ENCODE measurements at regions not wholly inside any gene's neighbourhood (a gene's known extent, or its start where the extent isn't known, plus 50 kb on each side); places are given as distances from the start of the nearest gene placed in this dataset.

DNA sequence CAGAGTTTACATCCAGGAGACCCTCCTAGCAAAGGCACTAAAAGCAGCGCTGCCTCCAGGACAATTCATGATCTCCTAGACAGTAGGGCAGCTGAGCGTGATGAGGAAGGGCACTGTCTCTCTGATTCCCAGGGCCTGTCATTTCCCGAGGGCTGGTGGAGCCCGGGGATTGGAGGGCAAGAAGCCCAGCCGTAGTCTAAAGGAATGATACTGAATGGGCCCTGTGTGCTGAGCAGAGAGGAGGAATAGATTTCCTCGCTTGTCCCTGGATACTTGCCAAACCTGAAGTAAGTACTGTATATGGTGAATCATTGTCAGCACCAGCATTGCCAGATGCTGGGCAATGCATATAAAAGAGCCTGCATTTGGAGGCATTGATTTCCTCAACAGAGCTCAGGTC, 88.0 kb upstream of the SLITRK2 start:
- ChIA-PET POLR2A (no interaction called here), CTCF (no interaction called here)
- no peak overlapping the region for H3K4me3 ChIP-seq (ENCODE audit: low read length)
- H3K9me3 Mint-ChIP-seq = peaks cover 0 to 4% (median 0%) of the 10 kb centered on the region in 11 donors
- no peaks in the 10 kb centered on the region for H3K36me3 Mint-ChIP-seq
- no peaks in the 10 kb centered on the region for H3K27me3 ChIP-seq (ENCODE audit: control insufficient read depth in 2 of 2, insufficient read depth in 2 of 2, low read length in 2 of 2)
- intact Hi-C loops (cut with micrococcal nuclease) = no loop called here
- H3K27ac Mint-ChIP-seq = no peak overlapping the region
- H3K27ac ChIP-seq (ENCODE audit: low read depth, low read length) = no peak overlapping the region
- DNase-seq = no peak
- H3K27me3 Mint-ChIP-seq = no peaks in the 10 kb centered on the region
- no peaks in the 10 kb centered on the region for H3K36me3 ChIP-seq (ENCODE audit: control insufficient read depth in 2 of 3, insufficient read depth in 3 of 3, low read length in 3 of 3)
- H3K4me1 Mint-ChIP-seq = no peaks in the 10 kb centered on the region
- no peaks in the 10 kb centered on the region for H3K4me1 ChIP-seq (ENCODE audit: control insufficient read depth in 2 of 2, insufficient read depth in 2 of 2, low read length in 2 of 2)
- H3K9me3 ChIP-seq (ENCODE audit: control insufficient read depth in 2 of 3, low read length in 3 of 3) = no peaks in the 10 kb centered on the region
- ATAC-seq = no peak
- no peak overlapping the region for H3K4me3 Mint-ChIP-seq

DNA sequence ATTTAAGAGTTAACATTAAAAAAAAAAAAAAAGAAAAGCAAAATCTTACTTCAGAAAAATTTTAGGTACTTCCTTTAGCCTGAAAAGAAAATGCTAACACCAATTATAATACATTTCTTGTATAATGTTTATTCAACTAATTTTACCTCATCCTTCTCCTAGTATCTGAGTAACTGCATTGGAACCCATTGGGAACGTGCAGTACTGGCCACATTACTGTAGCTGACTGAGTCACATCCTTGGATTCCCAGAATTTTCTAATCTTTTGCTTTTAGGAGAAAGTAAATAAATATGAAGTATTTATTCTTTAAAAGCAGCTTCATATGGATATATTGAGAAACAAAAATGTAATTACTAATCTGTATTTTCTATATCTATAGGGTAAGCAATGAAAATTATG, 82.6 kb upstream of the SLITRK2 start:
- POLR2A ChIA-PET = no interaction called here
- Mint-ChIP-seq H3K9me3 (peaks cover 0 to 9% (median 0%) of the 10 kb centered on the region in 11 donors), H3K27ac (no peak overlapping the region), H3K4me3 (no peak overlapping the region), H3K27me3 (no peaks in the 10 kb centered on the region), H3K4me1 (peaks cover 0 to 2% (median 0%) of the 10 kb centered on the region in 7 donors), H3K36me3 (no peaks in the 10 kb centered on the region)
- DNase-seq = no peak
- ATAC-seq = no peak
- Histone ChIP-seq H3K4me1 (ENCODE audit: control insufficient read depth in 2 of 2, insufficient read depth in 2 of 2, low read length in 2 of 2) (no peaks in the 10 kb centered on the region), H3K27ac (ENCODE audit: low read depth, low read length) (no peak overlapping the region), H3K4me3 (ENCODE audit: low read length) (no peak overlapping the region), H3K36me3 (ENCODE audit: control insufficient read depth in 2 of 3, insufficient read depth in 3 of 3, low read length in 3 of 3) (no peaks in the 10 kb centered on the region), H3K9me3 (ENCODE audit: control insufficient read depth in 2 of 3, low read length in 3 of 3) (no peaks in the 10 kb centered on the region), H3K27me3 (ENCODE audit: control insufficient read depth in 2 of 2, insufficient read depth in 2 of 2, low read length in 2 of 2) (no peaks in the 10 kb centered on the region)
- CTCF ChIA-PET = no interaction called here
- intact Hi-C loops (cut with micrococcal nuclease) = no loop called here

DNA sequence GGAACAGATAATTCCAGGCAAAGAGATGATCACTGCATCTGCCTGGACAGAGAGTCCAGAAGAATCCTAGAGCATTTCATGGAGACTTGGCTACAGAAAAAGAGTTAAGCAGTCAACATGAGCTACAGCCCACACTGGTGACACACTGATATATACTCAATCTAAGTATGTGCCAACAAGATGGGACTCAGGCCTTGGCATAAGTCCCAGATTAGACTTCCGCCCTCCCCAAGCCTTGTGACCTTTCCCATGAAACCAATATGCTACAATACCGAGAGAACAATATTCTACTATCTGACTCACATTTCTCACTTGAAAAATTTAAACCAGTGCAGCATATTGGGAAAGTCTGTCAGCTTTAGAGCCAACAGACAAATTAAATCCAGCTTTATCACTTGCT, 65.7 kb upstream of the SLITRK2 start:
- intact Hi-C loops (cut with micrococcal nuclease) = no loop called here
- Histone ChIP-seq H3K4me3 (ENCODE audit: low read length) (no peak overlapping the region), H3K9me3 (ENCODE audit: control insufficient read depth in 2 of 3, low read length in 3 of 3) (no peaks in the 10 kb centered on the region), H3K4me1 (ENCODE audit: control insufficient read depth in 2 of 2, insufficient read depth in 2 of 2, low read length in 2 of 2) (no peaks in the 10 kb centered on the region), H3K27me3 (ENCODE audit: control insufficient read depth in 2 of 2, insufficient read depth in 2 of 2, low read length in 2 of 2) (no peaks in the 10 kb centered on the region), H3K27ac (ENCODE audit: low read depth, low read length) (no peak overlapping the region), H3K36me3 (ENCODE audit: control insufficient read depth in 2 of 3, insufficient read depth in 3 of 3, low read length in 3 of 3) (no peaks in the 10 kb centered on the region)
- DNase-seq = no peak
- Mint-ChIP-seq H3K9me3 (peaks cover 0 to 6% (median 1%) of the 10 kb centered on the region in 11 donors), H3K4me1 (no peaks in the 10 kb centered on the region), H3K27me3 (no peaks in the 10 kb centered on the region), H3K4me3 (no peak overlapping the region), H3K36me3 (no peaks in the 10 kb centered on the region), H3K27ac (no peak overlapping the region)
- ChIA-PET POLR2A (no interaction called here), CTCF (no interaction called here)
- ATAC-seq = no peak
